IMR-90 (cell line): ENCODE measurements at regions not wholly inside any gene's neighbourhood (a gene's known extent, or its start where the extent isn't known, plus 50 kb on each side); places are given as distances from the start of the nearest gene placed in this dataset.

ENCODE experiments used
- ATAC-seq: fragments of 200-7000 bp; cut with Tn5 transposase; 2 replicates; pipeline ENCODE4 v1.9.1; 2020; ENCODE audit warnings: low read depth, mild to moderate bottlenecking, moderate library complexity
- BruUV-seq: library from RNA; stranded (reverse); fragments of 400-500 nt; replicated peaks from 2 replicates; lab custom pipeline; 2021; lab: Mats Ljungman, UMichigan
- CTCF ChIA-PET: fragments of 300-600 bp; formaldehyde crosslinking; extraction: SDS; loops from one replicate; lab custom pipeline; 2021; ENCODE audit warnings: antibody characterized with exemption; lab: Yijun Ruan, JAX
- POLR2A ChIA-PET: fragments of 300-600 bp; sonication (Branson Sonifier 250); formaldehyde crosslinking; loops from one replicate; lab custom pipeline; 2022; ENCODE audit warnings: antibody characterized with exemption; ENCODE audit not compliant: unreplicated experiment; lab: Charles Lee
- DNase-seq: peaks from one replicate; pipeline ENCODE4 v3.0.0; 2013
- H2AFZ ChIP-seq: replicated peaks from 2 replicates; pipeline ENCODE3; 2013; ENCODE audit warnings: low read length, mild to moderate bottlenecking; ENCODE audit not compliant: poor library complexity
- H2AK5ac ChIP-seq: 2 replicates; pipeline ENCODE4 v1.6.1; 2013; ENCODE audit warnings: low read depth, low read length, inconsistent platforms
- H2AK9ac ChIP-seq: replicated peaks from 2 replicates; pipeline ENCODE3; 2013; ENCODE audit warnings: mild to moderate bottlenecking, low read depth, low read length, moderate library complexity; ENCODE audit not compliant: poor library complexity
- H2BK120ac ChIP-seq: 2 replicates; pipeline ENCODE4 v1.6.1; 2013; ENCODE audit warnings: low read depth, low read length, inconsistent platforms
- H2BK15ac ChIP-seq: 3 replicates; pipeline ENCODE4 v1.6.1; 2013; ENCODE audit warnings: low read depth, low read length, inconsistent platforms
- H2BK20ac ChIP-seq: 2 replicates; pipeline ENCODE4 v1.6.1; 2013; ENCODE audit warnings: low read depth, mild to moderate bottlenecking, inconsistent platforms, low read length, moderate library complexity
- H2BK5ac ChIP-seq: 2 replicates; pipeline ENCODE4 v1.6.1; 2013; ENCODE audit warnings: mild to moderate bottlenecking, low read depth, low read length, inconsistent platforms; ENCODE audit not compliant: poor library complexity, severe bottlenecking
- H3K14ac ChIP-seq: replicated peaks from 2 replicates; pipeline ENCODE4 v1.6.1; 2013; ENCODE audit warnings: low read depth, low read length, inconsistent platforms
- H3K18ac ChIP-seq: 2 replicates; pipeline ENCODE4 v1.6.1; 2013; ENCODE audit warnings: low read depth, low read length, control low read depth
- H3K23ac ChIP-seq: 2 replicates; pipeline ENCODE4 v1.6.1; 2013; ENCODE audit warnings: low read depth, low read length, inconsistent platforms
- H3K27ac ChIP-seq: 2 replicates; pipeline ENCODE4 v1.5.1; 2013; ENCODE audit warnings: mild to moderate bottlenecking, control low read depth, low read length; ENCODE audit not compliant: insufficient read depth
- H3K27me3 ChIP-seq: 2 replicates; pipeline ENCODE4 v1.6.1; 2013; ENCODE audit warnings: low read length; ENCODE audit not compliant: control insufficient read depth, insufficient read depth
- H3K36me3 ChIP-seq: 2 replicates; pipeline ENCODE4 v1.6.1; 2013; ENCODE audit warnings: low read length, mixed read lengths; ENCODE audit not compliant: control insufficient read depth, insufficient read depth
- H3K4ac ChIP-seq: 2 replicates; pipeline ENCODE4 v1.6.1; 2013; ENCODE audit warnings: low read depth, low read length, inconsistent platforms
- H3K4me1 ChIP-seq: 2 replicates; pipeline ENCODE4 v1.6.1; 2013; ENCODE audit warnings: low read length, mixed read lengths; ENCODE audit not compliant: control insufficient read depth, insufficient read depth
- H3K4me2 ChIP-seq: 2 replicates; pipeline ENCODE4 v1.6.1; 2013; ENCODE audit warnings: low read depth, mild to moderate bottlenecking, control low read depth, low read length, moderate library complexity
- H3K4me3 ChIP-seq: 2 replicates; pipeline ENCODE4 v1.5.1; 2013; ENCODE audit warnings: low read depth, mild to moderate bottlenecking, control low read depth, low read length, moderate library complexity; ENCODE audit not compliant: insufficient read depth
- H3K56ac ChIP-seq: 2 replicates; pipeline ENCODE4 v1.6.1; 2013; ENCODE audit warnings: low read length, inconsistent platforms; ENCODE audit not compliant: insufficient read depth; ENCODE audit errors: extremely low read depth
- H3K79me1 ChIP-seq, 2 experiments: 2 replicates each; pipeline ENCODE4 v1.6.1; 2013; ENCODE audit warnings: low read length in 2 of 2, inconsistent platforms in 1 of 2, low read depth in 1 of 2
- H3K9ac ChIP-seq: 2 replicates; pipeline ENCODE4 v1.6.1; 2013; ENCODE audit warnings: low read depth, low read length, control low read depth
- H3K9me1 ChIP-seq: 2 replicates; pipeline ENCODE4 v1.6.1; 2013; ENCODE audit warnings: low read length, inconsistent platforms; ENCODE audit not compliant: insufficient read depth
- H3K9me3 ChIP-seq: 2 replicates; pipeline ENCODE4 v1.6.1; 2013; ENCODE audit warnings: low read length; ENCODE audit not compliant: control insufficient read depth, insufficient read depth
- H4K20me1 ChIP-seq: 2 replicates; pipeline ENCODE4 v1.6.1; 2013; ENCODE audit warnings: low read length, inconsistent platforms; ENCODE audit not compliant: insufficient read depth
- H4K5ac ChIP-seq: 2 replicates; pipeline ENCODE4 v1.6.1; 2013; ENCODE audit warnings: mild to moderate bottlenecking, low read depth, low read length, control low read depth
- H4K8ac ChIP-seq, 2 experiments: 2 replicates each; pipeline ENCODE4 v1.6.1; 2013; ENCODE audit warnings: low read depth in 2 of 2, low read length in 2 of 2, control low read depth in 1 of 2, inconsistent platforms in 1 of 2
- H4K91ac ChIP-seq: 2 replicates; pipeline ENCODE4 v1.6.1; 2013; ENCODE audit warnings: low read depth, low read length, inconsistent platforms; ENCODE audit not compliant: insufficient read depth
- BHLHE40 ChIP-seq: fragments of 150-350 bp; IDR thresholded peaks from 2 replicates; pipeline ENCODE4 v1.6.1; 2016; ENCODE audit warnings: mild to moderate bottlenecking, low read depth, low read length
- CEBPB ChIP-seq: IDR thresholded peaks from 2 replicates; pipeline ENCODE4 v1.6.1; 2012; ENCODE audit warnings: low read depth, low read length, improper control_type of control experiment
- FOS ChIP-seq: fragments of 150-350 bp; IDR thresholded peaks from 2 replicates; pipeline ENCODE4 v1.6.1; 2016; ENCODE audit warnings: low read depth, low read length
- MAFK ChIP-seq: IDR thresholded peaks from 2 replicates; pipeline ENCODE4 v1.6.1; 2012; ENCODE audit warnings: low read depth, low read length, improper control_type of control experiment
- MXI1 ChIP-seq: IDR thresholded peaks from 2 replicates; pipeline ENCODE4 v1.6.1; 2012; ENCODE audit warnings: low read depth, mild to moderate bottlenecking, low read length, moderate library complexity, borderline replicate concordance
- POLR2A ChIP-seq: IDR thresholded peaks from 2 replicates; pipeline ENCODE4 v1.6.1; 2012; ENCODE audit warnings: mild to moderate bottlenecking, low read depth, low read length
- RAD21 ChIP-seq: IDR thresholded peaks from 2 replicates; pipeline ENCODE4 v1.6.1; 2012; ENCODE audit warnings: low read length, improper control_type of control experiment
- RCOR1 ChIP-seq: IDR thresholded peaks from 2 replicates; pipeline ENCODE4 v1.6.1; 2012; ENCODE audit warnings: mild to moderate bottlenecking, low read length, improper control_type of control experiment; ENCODE audit not compliant: insufficient replicate concordance
- RFX5 ChIP-seq: IDR thresholded peaks from 2 replicates; pipeline ENCODE4 v1.8.0; 2012; ENCODE audit warnings: low read depth, mild to moderate bottlenecking, low read length, moderate library complexity
- SMC3 ChIP-seq: fragments of 150-350 bp; IDR thresholded peaks from 2 replicates; pipeline ENCODE4 v1.6.1; 2016; ENCODE audit warnings: low read depth, mild to moderate bottlenecking, antibody characterized with exemption, low read length, moderate library complexity
- USF2 ChIP-seq: fragments of 150-350 bp; IDR thresholded peaks from 2 replicates; pipeline ENCODE4 v1.6.1; 2017; ENCODE audit warnings: mild to moderate bottlenecking, antibody characterized with exemption, low read length, low read depth
- WGBS, 2 experiments: methylation state at CpG; one replicate each; pipeline versions ENCODE4 v1.1.5 to v1.1.7; 2013; ENCODE audit warnings: missing lambda C conversion rate in 2 of 2; ENCODE audit not compliant: insufficient read length in 1 of 2; ENCODE audit errors: extremely low coverage in 2 of 2; 5-methylcytosine and 5-hydroxymethylcytosine counted together
- dilution Hi-C: fragments of 300-500 bp; cut with HindIII; formaldehyde crosslinking; loops from one replicate; pipeline ENCODE4 v1.14.3; 2018; ENCODE audit warnings: low sequenced_read_pairs; ENCODE audit not compliant: unreplicated experiment
- in situ Hi-C: fragments of 300-500 bp; cut with MboI; formaldehyde crosslinking; loops from 3 replicates; pipeline ENCODE4 v1.14.3; 2019; ENCODE audit warnings: low sequenced_read_pairs, inconsistent platforms, mixed read lengths
- intact Hi-C: fragments of 100-400 bp; cut with micrococcal nuclease; formaldehyde crosslinking; loops from 2 replicates; pipeline ENCODE4 v1.10.0; 2022
- TF ChIP-seq, protein P1 (sequence below): conservative IDR thresholded peaks from 2 replicates; pipeline ENCODE4 v1.5.1; 2012; ENCODE audit warnings: mild to moderate bottlenecking, low read depth, low read length, improper control_type of control experiment

DNA sequence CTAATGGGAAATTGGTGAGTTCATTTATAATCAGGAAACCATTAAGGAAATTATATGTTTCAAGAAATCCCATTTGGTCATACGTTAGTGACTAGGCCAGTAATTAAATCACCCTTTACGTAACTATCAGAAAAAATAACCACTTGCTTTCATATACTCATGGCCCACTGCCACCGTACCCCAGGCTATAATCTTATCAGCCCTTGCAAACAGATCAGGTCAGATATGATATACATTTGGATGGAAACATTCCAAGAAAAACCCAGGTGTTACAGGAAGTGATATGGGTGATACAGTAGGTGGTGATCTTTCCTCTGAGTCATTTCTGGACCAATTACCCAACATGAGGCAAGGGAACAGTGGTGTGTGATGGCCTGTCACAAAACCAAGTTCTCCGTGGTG, 481.0 kb upstream of the SEMA3A start:
- H3K9me1 ChIP-seq = peaks cover 3% of the 10 kb centered on the region; the same call in 1 of the 2 replicates
- H4K20me1 ChIP-seq = no peaks in the 10 kb centered on the region
- H3K4me2 ChIP-seq = no peak overlapping the region
- BruUV-seq = no TSS peak
- intact Hi-C loops = no loop called here
- no peak overlapping the region for H2AK5ac ChIP-seq
- H4K91ac ChIP-seq = no peak overlapping the region
- no peak overlapping the region for H3K18ac ChIP-seq
- H3K4me3 ChIP-seq = no peak overlapping the region
- no peak overlapping the region for H3K56ac ChIP-seq
- H2BK15ac ChIP-seq = no peak overlapping the region
- H3K79me1 ChIP-seq = no peaks in the 10 kb centered on the region
- in situ Hi-C loops = no loop called here
- no peak overlapping the region for H2BK20ac ChIP-seq
- peaks cover 2% of the 10 kb centered on the region; the same call in 1 of the 2 replicates for H3K4me1 ChIP-seq
- no peak overlapping the region for H3K9ac ChIP-seq
- H2AFZ ChIP-seq = no peak overlapping the region
- H3K23ac ChIP-seq = no peak overlapping the region
- ATAC-seq = no peak
- no CpG with 5 or more reads among the region's 4 CpGs for WGBS, 2 experiments
- no peak overlapping the region for H2AK9ac ChIP-seq
- H3K14ac ChIP-seq = no peak overlapping the region
- no peaks in the 10 kb centered on the region for H3K9me3 ChIP-seq
- TF ChIP-seq POLR2A = no peak
- TF ChIP-seq SMC3 = no peak
- TF ChIP-seq MAFK = no peak
- TF ChIP-seq CEBPB = no peak
- no peak for TF ChIP-seq RFX5
- TF ChIP-seq BHLHE40 = no peak
- no peak for TF ChIP-seq USF2
- TF ChIP-seq, protein P1, sequence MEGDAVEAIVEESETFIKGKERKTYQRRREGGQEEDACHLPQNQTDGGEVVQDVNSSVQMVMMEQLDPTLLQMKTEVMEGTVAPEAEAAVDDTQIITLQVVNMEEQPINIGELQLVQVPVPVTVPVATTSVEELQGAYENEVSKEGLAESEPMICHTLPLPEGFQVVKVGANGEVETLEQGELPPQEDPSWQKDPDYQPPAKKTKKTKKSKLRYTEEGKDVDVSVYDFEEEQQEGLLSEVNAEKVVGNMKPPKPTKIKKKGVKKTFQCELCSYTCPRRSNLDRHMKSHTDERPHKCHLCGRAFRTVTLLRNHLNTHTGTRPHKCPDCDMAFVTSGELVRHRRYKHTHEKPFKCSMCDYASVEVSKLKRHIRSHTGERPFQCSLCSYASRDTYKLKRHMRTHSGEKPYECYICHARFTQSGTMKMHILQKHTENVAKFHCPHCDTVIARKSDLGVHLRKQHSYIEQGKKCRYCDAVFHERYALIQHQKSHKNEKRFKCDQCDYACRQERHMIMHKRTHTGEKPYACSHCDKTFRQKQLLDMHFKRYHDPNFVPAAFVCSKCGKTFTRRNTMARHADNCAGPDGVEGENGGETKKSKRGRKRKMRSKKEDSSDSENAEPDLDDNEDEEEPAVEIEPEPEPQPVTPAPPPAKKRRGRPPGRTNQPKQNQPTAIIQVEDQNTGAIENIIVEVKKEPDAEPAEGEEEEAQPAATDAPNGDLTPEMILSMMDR = no peak
- no peak for TF ChIP-seq MXI1
- no peak for TF ChIP-seq FOS
- no peak for TF ChIP-seq RAD21
- no peak for TF ChIP-seq RCOR1
- H3K27ac ChIP-seq = no peak overlapping the region
- H3K27me3 ChIP-seq = no peaks in the 10 kb centered on the region
- no peak overlapping the region for H2BK120ac ChIP-seq
- H4K5ac ChIP-seq = no peak overlapping the region
- CTCF ChIA-PET = interaction anchor here (0.6 kb wide), 1 partner anchor 307 kb away, joined by 4 read pairs; no protein-coding TSS in a partner anchor
- POLR2A ChIA-PET = no interaction called here
- no peak for DNase-seq
- dilution Hi-C loops = no loop called here
- H4K8ac ChIP-seq = no peak overlapping the region; a peak in 1 of 4 replicates
- no peak overlapping the region for H3K4ac ChIP-seq
- H2BK5ac ChIP-seq = no peak overlapping the region
- H3K36me3 ChIP-seq = no peaks in the 10 kb centered on the region
